NCI-H1417 treated with DMSO at 0.1 percent for 48 hours (cell line): ENCODE measurements at regions not wholly inside any gene's neighbourhood (a gene's known extent, or its start where the extent isn't known, plus 50 kb on each side); places are given as distances from the start of the nearest gene placed in this dataset.

Source experiments
- DNase-seq: peaks from one replicate; lab custom pipeline; 2025; lab: John Stamatoyannopoulos, UW

GRCh38 chr2:133718688-133719201 lies 150.5 kb upstream of the NCKAP5 start:
- no peak for DNase-seq

DNA sequence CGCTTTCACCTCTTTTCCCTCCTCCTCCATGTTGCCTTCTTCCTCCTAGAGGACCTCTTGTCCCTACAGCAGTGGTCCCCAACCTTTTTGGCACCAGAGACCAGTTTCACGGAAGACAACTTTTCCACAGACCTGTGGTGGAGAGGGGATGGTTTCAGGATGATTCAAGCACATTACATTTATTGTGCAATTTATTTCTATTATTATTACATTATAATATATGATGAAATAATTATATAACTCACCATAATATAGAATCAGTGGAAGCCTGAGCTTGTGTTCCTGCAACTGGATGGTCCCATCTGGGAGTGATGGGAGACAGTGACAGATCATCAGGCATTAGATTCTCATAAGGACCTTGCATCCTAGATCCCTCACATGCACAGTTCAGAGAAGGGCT lies 152.2 kb upstream of the NCKAP5 start:
- DNase-seq = no peak

GRCh38 chr2:133721118-133721517 lies 152.9 kb upstream of the NCKAP5 start:
- DNase-seq = no peak

DNA sequence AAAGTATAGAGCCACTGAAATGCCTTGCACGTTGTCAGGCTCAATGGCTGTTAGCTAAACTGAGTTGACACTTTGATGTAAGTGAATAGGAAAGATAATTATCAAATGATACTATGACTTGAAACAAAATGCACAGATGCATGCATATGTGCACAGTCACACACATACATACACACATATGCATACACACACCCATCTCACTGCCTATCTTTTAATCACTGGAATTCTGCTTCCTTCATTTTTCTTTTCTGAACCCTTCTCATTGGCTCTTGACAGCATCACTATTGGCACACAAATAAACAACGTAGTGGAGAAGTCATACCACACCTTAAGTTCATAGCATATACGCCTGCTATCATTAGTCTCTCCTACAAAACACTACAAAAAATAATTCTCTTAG lies 154.9 kb upstream of the NCKAP5 start:
- no peak for DNase-seq

DNA sequence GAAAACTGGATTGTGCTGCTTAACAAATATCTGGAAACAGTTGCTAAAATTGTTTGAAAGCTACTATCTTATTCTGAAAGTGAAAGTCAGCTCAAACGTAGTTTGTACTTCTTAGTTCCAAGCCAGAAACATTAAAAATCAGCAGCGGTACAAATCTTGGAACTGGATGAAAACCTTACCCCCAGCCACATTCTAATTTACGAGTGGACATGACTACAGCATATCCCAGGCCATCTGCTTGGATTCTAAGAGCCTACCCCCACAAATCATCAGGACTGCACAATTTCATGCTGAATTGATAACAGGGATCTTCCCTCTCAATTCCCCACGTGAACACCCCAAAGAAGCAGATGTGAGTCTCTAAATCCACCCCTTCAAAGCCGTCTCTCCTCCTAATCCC lies 158.7 kb upstream of the NCKAP5 start:
- no peak for DNase-seq

DNA sequence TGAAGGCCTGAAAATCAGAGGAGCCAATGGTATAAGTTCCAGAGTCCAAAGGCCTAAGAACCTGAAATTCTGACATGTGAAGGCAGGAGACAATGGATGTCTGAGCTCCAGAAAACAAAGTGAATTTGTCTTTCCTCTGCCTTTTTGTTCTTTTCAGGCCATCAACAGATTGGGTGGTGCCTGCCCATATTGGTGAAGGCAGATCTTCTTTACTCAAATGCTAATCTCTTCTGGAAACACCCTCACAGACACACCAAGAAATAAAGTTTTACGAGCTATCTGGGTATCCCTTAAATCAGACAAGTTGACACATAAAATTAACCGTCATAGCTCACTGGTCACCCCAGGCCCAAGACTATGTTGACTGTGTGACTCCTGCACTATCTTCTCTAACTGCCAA lies 163.8 kb upstream of the NCKAP5 start:
- DNase-seq = no peak

GRCh38 chr2:133732982-133733900 lies 165.0 kb upstream of the NCKAP5 start:
- no peak for DNase-seq

DNA sequence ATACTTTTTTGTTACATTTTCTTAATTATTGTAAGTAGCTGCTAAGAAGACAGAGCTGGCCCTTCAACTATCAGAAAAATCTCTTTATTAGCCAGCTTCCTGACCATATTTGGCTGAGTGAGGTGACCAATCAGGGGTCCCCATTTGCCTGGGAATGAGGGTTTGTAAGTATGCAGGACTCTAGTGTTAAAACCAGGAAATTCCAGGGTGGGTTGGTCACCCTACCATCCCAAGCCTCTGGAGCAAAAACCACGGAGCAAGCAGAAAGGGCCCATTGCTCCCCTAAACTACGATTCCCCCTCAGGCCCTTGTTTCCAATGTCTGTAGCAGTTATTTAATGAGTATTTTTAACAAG lies 165.6 kb upstream of the NCKAP5 start:
- DNase-seq = no peak

- DNase-seq = no peak
Observed at GRCh38 chr2:133734716-133735495, 166.6 kb upstream of the NCKAP5 start.

DNA sequence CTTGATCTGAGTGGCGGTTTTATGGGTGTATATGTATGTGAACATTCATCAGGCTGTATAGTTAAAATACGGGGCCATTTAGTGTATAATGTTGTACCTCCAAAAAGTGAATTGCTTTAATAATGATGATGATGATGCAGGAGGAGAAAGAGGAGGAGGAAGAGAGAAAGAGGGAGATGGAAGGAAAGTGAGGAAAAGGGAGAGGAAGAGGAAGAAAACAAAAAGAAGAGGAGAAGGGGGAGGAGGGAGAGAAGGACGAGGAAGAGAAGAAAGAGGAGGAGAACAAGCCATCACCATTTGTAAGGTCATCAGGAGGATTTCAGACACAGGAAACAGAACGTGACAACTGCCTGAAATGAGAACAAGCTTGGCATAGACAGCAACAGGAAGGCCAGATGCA lies 168.4 kb upstream of the NCKAP5 start:
- DNase-seq = no peak

DNA sequence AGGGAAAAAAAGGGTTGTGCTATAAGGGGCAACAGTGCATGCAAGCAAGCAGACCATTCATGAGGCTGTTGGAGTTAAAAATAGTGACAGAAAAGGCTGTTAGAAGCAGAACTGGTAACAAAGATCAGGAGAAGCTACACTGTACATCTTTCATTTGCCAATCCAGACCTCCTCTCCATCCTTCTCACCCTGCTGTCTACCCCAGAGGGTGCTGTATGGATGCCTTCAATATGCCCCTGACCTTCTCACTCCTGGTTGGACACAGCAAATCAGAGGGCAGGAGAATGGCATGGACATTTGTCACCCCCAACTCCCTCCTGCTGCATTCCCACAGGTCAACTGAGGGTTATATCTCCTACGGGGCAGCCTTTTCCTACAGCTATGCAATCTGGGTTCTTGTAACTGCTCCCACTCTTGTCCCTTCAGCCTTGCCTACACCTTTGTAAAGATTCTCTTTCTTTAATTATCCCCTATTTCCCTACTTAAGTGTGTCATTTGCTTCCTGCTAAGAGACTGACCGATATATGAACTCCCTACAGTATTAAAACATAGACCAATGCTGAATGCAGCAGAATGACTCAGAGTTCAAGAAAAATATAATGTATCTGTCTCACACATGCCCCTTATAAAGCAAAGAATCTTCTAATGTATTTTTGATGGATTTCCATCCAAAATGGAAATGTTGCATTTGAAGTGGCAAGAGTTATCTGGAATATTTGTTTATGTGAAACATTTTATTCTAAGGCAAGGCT lies 169.2 kb upstream of the NCKAP5 start:
- no peak for DNase-seq

DNA sequence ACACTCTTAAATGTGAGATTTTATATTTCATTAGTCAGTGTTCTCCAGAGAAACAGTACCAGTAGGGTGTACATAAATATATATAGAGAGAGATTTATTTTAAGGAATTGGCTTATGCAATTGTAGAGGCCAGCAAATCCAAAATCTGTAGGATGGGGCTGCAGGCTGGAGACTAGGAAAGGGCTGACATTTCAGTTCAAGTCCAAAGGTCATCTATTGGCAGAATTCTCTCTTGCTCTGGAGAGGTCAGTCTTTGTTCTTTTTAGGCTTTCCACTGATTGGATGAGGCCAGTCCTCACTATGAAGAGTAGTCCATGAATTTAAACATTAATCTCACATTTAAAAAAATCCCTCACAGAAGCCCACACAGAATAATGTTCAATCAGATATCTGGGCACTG lies 170.8 kb upstream of the NCKAP5 start:
- DNase-seq = no peak

DNA sequence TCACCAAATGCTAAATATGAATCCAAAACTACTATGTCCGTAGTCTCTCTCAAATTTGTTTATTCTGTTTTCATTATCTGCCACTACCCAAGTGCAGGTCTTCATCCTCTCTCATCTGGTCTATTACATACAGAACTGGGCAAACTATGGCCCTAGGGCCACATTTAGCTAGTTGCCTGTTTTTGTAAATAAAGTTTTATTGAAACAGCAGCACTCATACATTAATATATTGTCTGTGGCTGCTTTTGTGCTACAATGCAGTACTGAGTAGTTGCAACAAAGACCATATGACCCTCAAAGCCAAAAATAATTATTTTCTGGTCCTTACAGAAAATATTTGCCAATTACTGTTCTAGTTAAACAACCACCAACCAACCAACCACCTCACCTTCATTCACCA lies 172.2 kb upstream of the NCKAP5 start:
- DNase-seq = no peak

GRCh38 chr2:133748007-133748700 lies 179.9 kb upstream of the NCKAP5 start:
- DNase-seq = no peak

- no peak for DNase-seq
Observed at GRCh38 chr2:133753665-133754064, 185.4 kb upstream of the NCKAP5 start.

DNA sequence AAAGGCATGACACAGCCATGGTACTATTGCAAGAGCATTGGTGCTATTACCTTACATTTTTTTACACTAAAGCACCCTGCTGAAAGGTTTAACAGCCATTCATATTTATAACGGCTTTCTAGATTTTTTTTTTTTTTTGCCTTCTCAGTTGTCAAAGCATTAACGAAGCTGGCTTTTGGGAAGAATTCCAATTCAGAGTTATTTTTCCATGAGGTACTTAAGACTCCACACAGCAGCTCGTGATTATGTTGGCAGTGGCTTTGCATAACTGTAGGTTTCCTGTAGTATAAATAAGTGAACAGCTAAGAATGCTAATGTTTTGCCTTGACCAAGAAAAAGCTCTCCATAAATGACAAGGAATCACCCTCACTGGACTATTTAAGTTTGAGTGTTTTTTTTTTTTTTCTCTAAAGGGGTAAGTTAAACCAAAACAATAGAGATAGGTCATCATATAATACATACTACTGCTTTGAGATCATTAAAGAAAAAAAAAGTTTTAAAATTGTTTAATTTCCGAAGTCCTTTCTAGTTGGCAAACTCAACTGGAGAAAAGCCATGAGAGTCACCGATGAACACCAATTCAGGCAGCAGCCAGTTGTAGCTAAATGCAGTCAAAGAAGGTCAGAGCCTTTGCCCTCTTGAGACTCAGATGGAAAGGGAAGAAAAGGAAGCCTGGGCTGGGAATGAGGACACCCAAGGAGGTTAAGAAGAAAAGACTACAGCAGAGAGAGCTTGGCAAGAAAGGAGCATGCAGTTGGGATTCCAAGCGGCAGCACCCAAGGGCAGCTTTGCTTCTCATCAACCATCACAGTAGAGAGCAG lies 187.4 kb upstream of the NCKAP5 start:
- no peak for DNase-seq

- DNase-seq = no peak
Observed at GRCh38 chr2:133756833-133757232, 188.6 kb upstream of the NCKAP5 start.

GRCh38 chr2:133760376-133760775 lies 192.1 kb upstream of the NCKAP5 start:
- DNase-seq = no peak

GRCh38 chr2:133765658-133766057 lies 197.4 kb upstream of the NCKAP5 start:
- no peak for DNase-seq

DNA sequence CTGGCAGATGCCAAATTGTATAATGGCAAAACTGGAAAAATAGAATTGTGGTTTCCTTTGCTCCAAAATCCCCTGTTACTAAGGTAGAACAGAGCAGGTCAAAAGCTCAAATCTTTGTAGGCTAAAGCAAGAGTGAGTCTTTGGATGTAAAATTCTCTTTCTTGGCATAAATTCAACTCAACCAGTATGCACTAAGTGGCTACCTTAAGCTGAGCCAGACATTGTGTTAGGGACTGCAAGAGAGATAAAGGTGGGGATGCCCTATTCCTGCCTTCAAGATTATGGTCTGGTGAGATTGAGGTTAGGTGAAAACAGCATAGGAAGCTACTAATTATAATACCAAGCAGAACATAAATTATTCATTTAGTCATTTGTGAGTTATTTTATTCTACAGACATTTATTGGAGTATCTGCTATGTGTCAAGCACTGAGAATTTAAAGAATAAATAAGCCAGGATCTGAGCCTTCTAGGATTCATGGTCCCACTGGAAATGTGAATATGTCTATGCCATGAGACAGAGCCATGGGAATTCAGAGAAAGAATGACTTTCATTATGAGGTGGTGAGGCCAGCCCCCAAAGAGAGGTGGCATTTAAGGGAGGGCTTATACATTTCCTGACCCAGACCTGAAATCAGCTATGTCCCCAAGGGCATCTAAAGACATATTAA lies 198.0 kb upstream of the NCKAP5 start:
- no peak for DNase-seq
